Activated CD8-positive, alpha-beta memory T cell treated with anti-CD3 and anti-CD28 coated beads for 36 hours (primary cell): ENCODE measurements at regions not wholly inside any gene's neighbourhood (a gene's known extent, or its start where the extent isn't known, plus 50 kb on each side); places are given as distances from the start of the nearest gene placed in this dataset.

Experiments used
- CTCF ChIA-PET: fragments of 350-600 bp; sonication (Branson Sonifier 250); formaldehyde crosslinking; loops from one replicate; lab custom pipeline; 2021; ENCODE audit warnings: antibody characterized with exemption; lab: Charles Lee
- POLR2A ChIA-PET: fragments of 350-600 bp; sonication (Branson Sonifier 250); formaldehyde crosslinking; loops from one replicate; lab custom pipeline; 2021; ENCODE audit warnings: antibody characterized with exemption; lab: Charles Lee

DNA sequence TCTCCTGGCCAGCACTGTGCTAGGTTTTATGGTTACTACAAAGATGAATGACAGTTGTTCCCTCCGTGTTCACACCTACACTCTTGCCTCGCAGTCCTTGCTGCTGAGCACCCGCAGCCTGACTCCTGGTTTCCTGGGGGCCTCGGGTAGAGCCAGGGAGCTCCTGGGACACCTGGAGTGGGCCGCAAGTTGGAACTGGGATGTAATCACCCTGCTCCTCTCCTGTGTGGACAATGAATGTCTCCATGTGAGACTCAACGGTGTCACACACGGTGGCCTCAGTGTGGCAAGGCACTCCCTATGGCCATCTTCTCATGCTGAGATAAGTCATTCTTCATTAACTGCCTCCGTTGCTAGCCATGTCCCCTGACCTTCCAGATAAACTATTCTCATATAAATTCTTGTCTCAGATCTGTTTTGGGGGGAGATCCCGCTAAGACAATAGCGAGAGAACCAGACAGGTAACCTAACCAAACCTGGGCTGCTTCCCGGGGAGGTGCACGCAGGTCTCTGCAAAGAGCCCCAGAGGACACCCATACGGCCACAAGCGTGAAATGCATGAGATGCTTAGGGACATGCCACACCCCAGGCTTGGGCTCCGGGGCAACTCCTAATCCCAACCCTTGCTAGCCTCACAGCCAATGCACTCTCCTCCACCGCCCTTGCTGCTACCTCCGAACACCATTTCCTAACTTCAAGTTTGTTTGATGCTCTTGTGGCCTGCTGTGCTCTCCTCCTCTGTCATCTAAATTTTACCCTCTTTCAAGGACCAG, 87.2 kb upstream of the IRS2 start:
- CTCF ChIA-PET: no interaction called here
- POLR2A ChIA-PET: no interaction called here

DNA sequence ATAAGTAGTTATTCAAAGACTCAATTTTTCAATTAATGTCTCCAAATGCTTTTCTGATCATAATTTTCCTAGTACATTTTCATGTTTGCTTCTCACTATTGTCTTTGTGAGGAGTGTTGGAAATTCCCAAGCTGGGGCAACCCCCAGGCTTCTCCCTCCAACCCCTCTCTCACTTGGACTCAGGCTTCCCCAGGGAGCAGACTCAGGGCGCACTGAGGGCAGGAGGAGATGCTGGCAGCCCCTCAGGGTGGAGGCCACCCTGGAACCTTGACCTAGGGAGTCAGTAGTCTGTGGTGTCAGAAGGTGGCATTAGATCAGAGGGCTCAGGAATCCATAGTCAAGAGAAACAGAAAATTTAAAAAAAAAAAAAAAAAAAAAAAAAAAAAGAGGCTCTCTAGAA, 86.5 kb upstream of the IRS2 start:
- POLR2A ChIA-PET: no interaction called here
- CTCF ChIA-PET: no interaction called here

DNA sequence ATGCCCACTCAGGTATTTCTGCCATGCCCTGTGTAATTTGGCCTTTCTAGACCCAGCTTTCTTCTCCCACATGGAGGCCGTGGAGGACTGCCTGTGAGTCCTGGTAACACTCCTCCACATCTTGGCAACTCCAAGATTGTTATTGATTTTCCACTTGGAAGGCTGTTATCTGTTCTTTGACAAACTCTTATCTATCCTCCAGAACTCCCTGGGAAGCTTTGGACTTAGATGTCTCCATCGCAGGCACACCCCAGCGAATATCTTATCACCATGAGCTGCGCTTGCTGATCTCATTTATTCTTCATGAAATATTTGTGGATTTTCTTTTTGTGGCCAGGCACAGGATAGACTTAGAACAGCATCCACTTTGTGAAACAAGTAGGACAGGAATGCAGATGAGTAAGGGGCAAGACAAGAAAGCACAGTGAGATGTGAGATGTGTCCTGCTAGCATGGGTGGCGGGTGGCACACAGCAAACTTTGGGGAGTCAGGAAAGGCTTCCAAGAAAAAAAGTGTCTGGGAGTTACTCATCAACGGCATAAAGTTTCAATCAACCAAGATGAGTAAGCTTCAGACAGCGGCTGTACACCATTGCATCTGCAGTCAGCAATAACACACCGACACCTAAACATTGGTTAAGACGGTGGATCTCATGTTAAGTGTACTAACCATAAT, 84.5 kb upstream of the IRS2 start:
- ChIA-PET POLR2A (no interaction called here), CTCF (no interaction called here)

DNA sequence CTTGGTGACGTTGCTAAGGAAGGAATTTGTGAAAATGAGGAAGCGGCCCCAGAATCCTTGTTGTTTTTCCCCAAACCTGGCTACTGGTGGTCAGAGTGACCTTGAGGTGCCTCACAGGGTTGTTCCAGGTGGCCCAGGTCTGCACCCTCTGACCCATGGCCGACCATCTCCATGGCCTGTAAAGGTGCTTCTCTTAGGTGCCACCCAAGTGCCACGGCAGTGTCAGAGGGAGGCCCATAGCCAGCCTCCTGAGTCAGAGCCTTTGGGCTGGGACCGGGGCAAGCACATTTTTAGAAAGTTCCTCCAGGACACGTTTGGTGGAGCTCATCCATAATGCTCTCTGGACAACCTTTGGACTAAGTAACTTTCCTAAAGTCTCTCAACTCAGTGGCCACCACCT, 83.9 kb upstream of the IRS2 start:
- CTCF ChIA-PET: no interaction called here
- POLR2A ChIA-PET: no interaction called here

DNA sequence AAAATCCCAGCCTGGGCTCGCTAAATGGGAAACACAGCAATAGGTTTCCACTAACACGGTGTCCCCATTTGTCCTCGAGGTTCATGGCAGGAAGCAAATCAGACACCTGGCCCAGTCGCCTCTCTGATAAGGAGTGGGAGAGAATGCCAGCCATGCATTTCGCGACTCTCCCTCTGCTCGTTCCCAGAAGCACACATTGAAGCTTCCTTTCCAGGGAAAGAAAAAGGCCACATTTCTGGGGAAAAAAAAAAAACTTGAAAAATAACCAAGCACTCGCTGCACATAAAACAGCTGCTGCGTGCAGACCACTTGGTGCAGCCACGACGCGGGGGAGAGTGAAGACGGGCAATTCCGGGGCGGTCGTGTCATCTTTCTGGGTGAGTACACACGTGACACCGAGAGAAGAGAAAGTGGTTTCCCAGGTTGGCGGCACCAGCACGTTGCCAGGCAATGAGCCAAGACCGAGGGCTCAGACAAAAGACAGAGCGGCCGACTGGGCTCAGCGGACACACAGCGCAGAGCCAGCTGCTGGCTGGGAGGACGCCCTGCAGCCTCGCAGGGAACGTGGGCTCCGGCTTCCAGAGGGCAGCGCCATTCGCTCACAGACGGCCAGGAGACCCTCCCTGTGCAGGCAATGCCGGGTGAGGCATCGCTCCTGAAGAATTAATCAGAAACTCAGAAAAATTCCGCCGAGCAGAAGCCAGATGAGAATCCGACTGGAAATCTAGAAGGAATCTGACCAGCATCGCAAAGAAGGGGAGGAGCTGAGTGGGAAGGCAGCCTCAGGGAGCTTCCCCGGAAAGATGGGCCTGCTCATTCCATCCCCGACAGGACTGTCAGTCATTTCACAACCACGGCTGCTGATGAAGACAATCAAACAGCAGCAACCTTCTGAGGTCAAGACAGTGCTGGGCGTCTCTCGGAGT, 83.2 kb upstream of the IRS2 start:
- POLR2A ChIA-PET: no interaction called here
- CTCF ChIA-PET: interaction anchor here (0.6 kb wide), 1 partner anchor 19 kb away, joined by 3 read pairs; no protein-coding TSS in a partner anchor

DNA sequence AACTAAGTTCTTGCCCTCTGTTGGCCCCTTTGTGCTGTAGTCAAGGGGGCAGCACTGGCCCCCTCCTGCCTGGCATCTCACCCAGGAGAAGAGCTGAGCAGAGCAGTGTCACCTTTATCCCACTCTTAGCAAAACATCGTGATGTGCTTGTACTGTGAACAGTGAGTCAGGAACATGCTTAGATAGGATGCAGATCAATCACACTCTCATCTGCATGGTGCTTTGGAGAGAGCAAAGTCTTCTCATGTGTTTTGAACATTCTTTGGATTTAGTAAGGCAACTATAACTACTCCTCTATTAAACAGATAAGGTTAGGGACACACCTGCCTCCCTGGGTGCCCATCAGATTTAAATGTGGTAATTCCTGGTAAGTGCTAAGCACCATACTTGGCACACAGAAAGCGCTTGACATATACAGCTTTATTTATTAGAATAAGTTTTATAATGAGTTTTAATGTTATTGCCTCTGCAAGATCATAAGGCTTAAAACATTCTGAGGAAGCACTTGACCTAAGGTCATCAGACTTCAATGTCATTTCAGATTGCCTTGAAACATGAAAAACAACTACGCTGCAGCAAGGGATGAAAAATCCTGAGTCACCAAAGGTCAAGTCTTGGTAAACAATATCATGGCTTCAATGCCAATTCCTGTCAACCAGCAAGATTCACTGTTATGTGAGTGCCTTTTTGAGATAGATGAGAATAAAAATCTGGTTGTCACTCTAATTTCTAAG, 82.4 kb upstream of the IRS2 start:
- ChIA-PET POLR2A (no interaction called here), CTCF (no interaction called here)

DNA sequence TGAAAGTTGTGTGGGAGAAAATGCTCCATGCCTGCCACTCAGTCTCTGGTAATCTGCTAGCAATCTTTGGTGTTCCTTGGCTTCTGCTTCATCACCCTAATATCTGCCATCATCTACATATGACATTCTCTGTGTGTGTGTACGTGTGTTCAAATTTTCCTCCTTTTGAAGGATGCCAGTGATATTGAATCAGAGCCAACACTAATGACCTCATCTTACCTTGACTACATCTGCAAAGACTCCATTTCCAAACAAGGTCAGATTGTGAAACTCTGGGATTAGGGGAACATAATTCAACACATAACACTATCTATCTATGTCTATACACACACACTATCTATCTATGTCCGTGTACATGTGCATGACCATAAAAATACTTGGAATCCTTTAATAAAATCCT, 81.4 kb upstream of the IRS2 start:
- CTCF ChIA-PET: no interaction called here
- POLR2A ChIA-PET: interaction anchor here (0.6 kb wide), 1 partner anchor 205 kb away, joined by 3 read pairs; no protein-coding TSS in a partner anchor

DNA sequence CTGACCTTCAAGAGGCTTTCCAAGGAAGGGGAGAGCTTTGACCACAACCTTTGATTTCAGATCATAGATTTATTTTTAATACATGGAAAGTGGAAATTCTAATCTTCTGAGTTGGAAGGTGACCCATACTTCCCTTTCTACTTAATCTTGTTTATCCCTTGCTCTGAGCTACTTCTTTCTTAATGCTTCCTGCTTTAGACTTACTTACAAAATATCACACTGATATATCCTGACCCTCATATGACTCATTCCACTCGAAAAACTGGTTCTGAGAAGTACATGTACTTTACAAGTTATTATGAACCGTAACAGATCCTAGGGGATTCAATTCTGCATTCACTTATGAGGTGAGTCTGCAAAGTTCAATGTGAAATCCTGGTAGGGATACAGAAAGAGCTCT, 76.2 kb upstream of the IRS2 start:
- CTCF ChIA-PET: no interaction called here
- POLR2A ChIA-PET: no interaction called here

DNA sequence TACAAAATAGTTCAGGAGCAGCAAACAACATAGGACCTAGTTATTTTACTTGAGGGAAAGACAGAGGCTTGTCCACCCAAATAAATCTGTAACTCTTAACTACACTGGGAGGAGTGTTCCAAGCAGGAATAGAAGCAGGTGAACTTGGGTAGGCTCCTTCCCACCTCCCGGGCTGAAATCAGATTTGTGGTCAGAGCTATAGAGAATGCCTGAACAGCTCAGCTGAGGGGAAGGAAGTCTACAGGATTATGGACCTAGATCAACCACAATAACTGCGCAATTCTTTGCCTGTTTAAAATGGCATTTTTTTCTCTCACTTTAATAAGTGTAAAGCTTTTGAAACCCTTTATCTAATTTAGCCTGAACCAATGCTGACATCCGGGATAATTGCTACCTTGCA, 73.5 kb upstream of the IRS2 start:
- CTCF ChIA-PET: no interaction called here
- POLR2A ChIA-PET: no interaction called here

DNA sequence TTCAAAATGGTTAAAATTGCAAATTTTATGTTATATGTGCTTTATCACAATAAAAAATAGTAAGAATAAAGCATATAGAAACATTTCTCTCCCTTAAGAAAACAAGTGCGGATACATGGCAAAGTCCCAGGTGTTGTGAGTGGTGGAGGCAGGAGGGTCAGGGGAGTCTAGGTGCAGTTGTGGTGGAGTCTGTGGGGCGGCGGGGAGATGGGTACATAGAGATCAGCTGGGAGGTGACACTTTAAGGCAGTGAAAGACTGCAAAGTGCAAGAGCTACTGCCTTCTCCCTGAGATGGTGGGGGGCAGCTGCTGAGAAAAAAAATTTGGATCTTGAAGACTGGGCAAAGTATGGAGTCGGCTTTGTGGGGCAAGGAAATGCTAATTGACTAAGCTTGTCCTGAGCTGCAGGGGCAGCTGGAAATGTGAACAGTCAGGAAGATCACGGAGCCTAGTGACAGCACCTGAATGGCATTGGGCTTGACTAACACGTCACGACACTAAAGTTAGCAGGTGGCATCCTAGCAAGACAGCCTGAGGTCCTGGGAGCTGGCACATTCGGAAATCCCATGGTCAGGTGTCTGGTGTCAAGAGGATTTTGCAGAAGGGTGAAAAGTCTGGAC, 72.9 kb upstream of the IRS2 start:
- ChIA-PET POLR2A (no interaction called here), CTCF (no interaction called here)

DNA sequence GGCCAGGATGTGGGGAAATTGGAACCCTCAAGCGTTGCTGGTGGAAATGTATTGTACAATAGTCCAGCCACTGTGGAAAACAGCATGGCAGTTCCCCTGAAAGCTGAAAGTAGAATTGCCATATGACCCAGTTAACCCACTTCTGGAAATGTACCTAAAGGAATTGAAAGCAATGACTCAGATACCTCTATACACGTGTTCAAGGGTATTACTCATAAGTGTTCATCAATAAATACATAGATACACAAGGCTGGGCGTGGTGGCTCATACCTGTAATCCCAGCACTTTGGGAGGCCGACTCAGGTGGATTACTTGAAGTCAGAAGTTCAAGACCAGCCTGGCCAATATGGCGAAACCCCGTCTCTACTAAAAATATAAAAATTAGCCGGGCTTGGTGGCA, 71.9 kb upstream of the IRS2 start:
- CTCF ChIA-PET: no interaction called here
- POLR2A ChIA-PET: no interaction called here

DNA sequence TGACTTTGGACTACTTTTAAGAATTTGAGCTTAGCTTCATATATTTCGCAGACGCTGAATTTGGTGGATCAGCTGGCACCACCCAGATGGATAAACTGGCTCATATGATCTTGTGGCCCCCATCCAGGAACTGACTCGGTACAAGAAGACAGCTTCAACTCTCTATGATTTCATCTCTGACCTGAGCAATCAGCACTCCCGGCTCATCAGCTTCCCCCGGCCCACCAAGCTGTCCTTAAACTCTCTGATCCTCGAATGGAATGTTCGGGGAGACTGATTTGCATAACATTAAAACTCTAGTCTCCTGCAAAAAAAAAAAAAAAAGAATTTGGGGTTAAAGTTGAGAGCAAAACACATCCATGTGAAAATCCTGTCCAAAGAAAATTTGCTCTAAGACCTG, 71.4 kb upstream of the IRS2 start:
- CTCF ChIA-PET: no interaction called here
- POLR2A ChIA-PET: no interaction called here

DNA sequence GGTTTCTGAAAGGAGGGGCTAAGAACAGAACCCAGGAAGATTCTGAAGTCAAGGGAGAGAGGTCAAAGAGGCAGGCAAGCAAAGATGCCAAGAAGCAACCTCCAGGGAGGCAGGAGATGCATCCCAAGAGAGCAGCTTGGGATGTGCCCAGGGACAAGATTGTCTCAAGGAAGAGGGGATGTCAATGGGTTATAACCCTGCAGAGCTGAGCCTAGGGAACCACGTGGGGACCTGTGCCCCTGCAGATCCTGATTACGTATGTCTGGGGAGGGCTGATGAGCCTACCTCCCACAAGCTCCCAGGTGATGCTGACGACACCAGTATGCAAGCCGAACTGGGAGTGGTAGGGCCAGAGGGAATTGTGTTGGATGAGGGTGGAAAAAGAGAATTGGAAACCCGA, 70.9 kb upstream of the IRS2 start:
- ChIA-PET CTCF (no interaction called here), POLR2A (no interaction called here)

DNA sequence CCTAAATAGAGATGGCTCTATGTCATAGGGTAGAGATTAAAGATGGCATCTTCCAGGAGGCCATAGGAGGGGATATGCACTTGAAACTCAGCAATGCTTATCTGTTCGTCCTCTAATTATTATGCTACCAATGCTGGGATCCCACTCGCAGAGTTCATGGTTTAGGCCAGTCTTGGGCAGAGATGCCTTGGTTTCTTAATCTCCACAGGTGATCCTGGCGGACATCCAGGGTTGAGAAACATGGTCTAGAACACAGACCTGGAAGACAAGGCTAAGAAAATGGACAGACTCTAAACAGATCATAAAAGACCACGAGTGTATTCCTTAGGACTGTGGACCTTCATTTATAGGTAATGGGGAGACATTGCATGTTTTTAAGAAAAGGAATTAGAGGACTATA, 70.0 kb upstream of the IRS2 start:
- ChIA-PET CTCF (no interaction called here), POLR2A (no interaction called here)

DNA sequence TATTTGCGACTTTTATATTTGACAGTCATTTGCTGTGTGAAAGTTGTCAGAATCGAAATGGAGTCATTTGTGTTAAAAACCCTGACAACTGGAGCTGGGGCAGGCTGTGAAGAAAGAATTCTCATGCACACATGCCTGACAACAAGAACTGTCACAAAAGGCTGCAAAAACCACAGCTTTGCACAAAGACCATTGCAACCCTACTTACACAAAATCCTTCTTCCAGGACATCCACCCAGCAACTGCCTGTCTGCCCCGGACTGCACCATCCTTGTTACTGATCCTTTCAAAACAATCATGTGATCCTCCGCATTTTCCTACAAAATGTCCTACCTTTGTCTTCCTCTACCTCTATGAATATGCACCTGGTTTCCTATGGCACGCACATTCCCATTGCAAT, 66.8 kb upstream of the IRS2 start:
- CTCF ChIA-PET: no interaction called here
- POLR2A ChIA-PET: no interaction called here

DNA sequence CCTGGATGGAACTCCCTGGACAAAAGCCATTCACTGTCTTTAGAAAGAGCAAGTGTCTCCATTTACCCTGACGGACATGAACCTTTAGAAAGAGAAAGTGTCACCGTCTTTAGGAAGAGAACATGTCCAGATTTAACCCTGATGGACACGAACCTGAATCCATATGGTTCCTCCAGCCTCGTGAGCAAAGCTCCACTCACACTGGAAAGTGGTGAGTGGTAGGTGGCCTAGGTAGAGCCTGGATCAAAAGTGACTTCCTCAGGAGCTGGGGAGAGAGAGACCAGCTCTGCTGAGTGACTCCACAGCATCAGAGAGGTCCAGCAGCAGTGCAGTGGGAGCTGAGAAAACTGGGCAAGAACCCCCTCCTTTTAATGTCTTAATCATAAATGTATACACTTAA, 59.8 kb upstream of the IRS2 start:
- ChIA-PET CTCF (no interaction called here), POLR2A (no interaction called here)

DNA sequence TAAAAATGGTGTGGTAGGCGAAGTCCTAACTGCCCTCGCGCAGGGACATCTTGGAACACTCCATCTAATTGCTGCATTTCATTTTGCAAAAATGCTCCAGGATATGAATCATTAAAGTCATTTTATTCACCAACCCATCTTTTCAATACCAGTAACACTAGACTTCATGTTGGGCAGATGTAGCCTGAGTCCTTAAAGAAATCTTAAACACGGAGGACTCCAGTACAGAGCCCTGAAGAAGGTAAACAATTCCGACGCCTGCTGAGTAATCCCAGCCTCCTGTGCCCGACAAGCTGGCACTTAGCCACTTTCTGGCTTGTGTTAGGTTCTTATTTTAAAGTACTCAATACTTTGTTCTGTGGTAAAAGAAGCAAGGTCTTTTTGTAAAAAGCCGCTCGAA, 58.0 kb upstream of the IRS2 start:
- CTCF ChIA-PET: no interaction called here
- POLR2A ChIA-PET: no interaction called here

DNA sequence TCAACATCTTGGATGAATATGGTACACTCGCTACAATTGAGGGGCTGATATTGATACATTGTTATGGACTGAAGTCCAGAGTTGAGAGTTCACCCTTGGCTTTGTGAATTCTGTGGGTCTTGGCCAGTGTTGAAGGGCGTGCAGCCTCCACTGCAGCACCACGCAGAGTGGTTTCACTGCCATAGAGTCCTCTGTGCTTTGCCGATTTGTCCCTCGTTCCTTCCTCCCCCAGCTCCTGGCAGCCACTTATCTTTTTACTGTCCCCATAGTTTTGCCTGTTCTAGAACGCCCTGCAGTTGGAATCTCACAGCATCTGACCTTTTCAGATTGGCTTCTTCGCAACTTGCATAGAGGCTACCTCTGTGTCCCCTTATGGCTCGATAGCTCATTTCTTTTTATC, 57.3 kb upstream of the IRS2 start:
- ChIA-PET POLR2A (no interaction called here), CTCF (no interaction called here)

DNA sequence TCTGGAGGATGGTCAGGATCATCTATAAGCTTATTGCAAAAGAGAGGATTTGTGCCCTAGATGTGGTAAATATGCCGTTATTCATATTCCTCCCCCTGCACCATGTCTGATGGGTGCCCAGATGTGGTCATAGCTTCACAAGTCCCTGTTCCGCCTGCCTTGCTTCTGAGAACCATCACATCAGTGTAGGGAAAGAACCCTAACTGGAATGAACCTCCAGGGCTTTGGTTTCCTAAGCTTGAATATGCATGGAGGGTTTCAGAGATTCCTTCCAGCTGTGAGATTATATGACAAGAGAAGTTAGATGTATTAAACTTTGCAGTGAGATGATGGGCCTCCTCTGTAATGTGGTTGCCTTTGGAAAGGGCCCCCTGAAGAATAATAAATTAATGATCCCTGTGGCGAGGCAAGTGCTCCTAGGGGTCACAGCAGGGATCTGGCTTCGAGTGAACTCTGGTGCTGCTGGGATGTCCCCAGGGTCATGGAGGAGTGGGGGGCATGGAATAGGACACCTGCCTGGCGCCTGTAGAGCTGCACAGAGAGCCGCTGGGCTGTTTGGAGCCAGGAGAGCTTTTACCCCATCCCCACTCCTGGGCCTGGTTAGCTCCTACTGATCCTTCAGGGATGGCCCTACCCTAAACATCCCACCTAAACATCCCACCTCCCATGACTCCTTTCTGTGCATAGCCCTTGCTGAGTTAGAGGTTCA, 56.0 kb upstream of the IRS2 start:
- ChIA-PET CTCF (no interaction called here), POLR2A (no interaction called here)
